ENCODE measurements at regions not wholly inside any gene's neighbourhood (a gene's known extent, or its start where the extent isn't known, plus 50 kb on each side); places are given as distances from the start of the nearest gene placed in this dataset.

GRCh38 chrX:7775987-7776386 is 67.0 kb upstream of the VCX start:
- DNase-seq (ENCODE audit: low read depth): no peak
- POLR2A ChIA-PET: no interaction called here
- CTCF ChIA-PET: no interaction called here
- TF ChIP-seq, protein P1, sequence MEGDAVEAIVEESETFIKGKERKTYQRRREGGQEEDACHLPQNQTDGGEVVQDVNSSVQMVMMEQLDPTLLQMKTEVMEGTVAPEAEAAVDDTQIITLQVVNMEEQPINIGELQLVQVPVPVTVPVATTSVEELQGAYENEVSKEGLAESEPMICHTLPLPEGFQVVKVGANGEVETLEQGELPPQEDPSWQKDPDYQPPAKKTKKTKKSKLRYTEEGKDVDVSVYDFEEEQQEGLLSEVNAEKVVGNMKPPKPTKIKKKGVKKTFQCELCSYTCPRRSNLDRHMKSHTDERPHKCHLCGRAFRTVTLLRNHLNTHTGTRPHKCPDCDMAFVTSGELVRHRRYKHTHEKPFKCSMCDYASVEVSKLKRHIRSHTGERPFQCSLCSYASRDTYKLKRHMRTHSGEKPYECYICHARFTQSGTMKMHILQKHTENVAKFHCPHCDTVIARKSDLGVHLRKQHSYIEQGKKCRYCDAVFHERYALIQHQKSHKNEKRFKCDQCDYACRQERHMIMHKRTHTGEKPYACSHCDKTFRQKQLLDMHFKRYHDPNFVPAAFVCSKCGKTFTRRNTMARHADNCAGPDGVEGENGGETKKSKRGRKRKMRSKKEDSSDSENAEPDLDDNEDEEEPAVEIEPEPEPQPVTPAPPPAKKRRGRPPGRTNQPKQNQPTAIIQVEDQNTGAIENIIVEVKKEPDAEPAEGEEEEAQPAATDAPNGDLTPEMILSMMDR (IDR thresholded peaks at IDR 0.05; ENCODE audit: insufficient read depth, low read depth, low read length): no peak
- H3K36me3 ChIP-seq (ENCODE audit: control insufficient read depth, insufficient read depth, low read length): no peaks in the 10 kb centered on the region
- no peaks in the 10 kb centered on the region for H3K27me3 ChIP-seq (ENCODE audit: control insufficient read depth, insufficient read depth, low read length)
- H3K4me3 ChIP-seq (ENCODE audit: low read depth, low read length): no peak overlapping the region

DNA sequence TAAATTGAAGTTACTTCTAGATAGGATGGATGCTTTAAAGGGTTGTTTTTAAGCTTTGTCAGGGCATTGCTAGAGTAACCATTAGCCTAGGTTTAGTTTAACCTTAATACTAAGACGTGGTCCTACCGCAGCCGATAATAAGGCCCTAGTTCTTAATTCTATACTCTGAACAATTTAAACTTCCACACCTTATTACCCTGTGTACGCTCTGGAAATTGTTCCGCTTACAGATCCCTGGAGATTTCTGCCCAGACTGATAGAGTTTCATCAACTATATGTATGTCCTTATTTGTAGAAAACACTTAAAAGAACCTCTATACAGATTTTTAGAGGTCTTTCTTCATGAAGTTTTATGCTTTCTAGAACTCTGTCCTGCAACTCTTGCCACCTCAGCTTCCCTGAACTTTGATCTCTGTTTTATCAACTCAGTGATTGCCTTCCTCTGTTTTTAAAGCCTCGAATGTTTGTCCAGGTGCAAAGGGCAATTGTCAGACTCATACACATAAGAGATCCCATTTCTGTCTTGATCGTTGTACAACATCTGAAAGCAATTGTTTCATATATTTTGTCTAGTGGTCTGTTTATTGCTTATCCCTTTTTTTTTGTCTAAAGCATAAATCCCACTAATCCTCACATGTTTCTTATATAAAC is 71.1 kb upstream of the VCX start:
- no peak overlapping the region for H3K4me3 ChIP-seq (ENCODE audit: low read depth, low read length)
- TF ChIP-seq, protein P1 (IDR thresholded peaks at IDR 0.05; ENCODE audit: insufficient read depth, low read depth, low read length): no peak
- ChIA-PET CTCF (no interaction called here), POLR2A (no interaction called here)
- DNase-seq (ENCODE audit: low read depth): no peak
- H3K36me3 ChIP-seq (ENCODE audit: control insufficient read depth, insufficient read depth, low read length): no peaks in the 10 kb centered on the region
- H3K27me3 ChIP-seq (ENCODE audit: control insufficient read depth, insufficient read depth, low read length): no peaks in the 10 kb centered on the region

GRCh38 chrX:7759830-7760229 is 83.1 kb upstream of the VCX start:
- CTCF ChIA-PET: no interaction called here

GRCh38 chrX:7746856-7747255 is 96.1 kb upstream of the VCX start:
- TF ChIP-seq, protein P1 (IDR thresholded peaks at IDR 0.05; ENCODE audit: insufficient read depth, low read depth, low read length): no peak

More at GRCh38 chrX:7759830-7760229, 83.1 kb upstream of the VCX start:
- DNase-seq (ENCODE audit: low read depth): no peak
- TF ChIP-seq, protein P1 (IDR thresholded peaks at IDR 0.05; ENCODE audit: insufficient read depth, low read depth, low read length): no peak
- POLR2A ChIA-PET: no interaction called here
- H3K27me3 ChIP-seq (ENCODE audit: control insufficient read depth, insufficient read depth, low read length): no peaks in the 10 kb centered on the region
- H3K4me3 ChIP-seq (ENCODE audit: low read depth, low read length): no peak overlapping the region
- no peaks in the 10 kb centered on the region for H3K36me3 ChIP-seq (ENCODE audit: control insufficient read depth, insufficient read depth, low read length)

GRCh38 chrX:7730071-7730470 is 112.9 kb upstream of the VCX start:
- TF ChIP-seq, protein P1 (IDR thresholded peaks at IDR 0.05; ENCODE audit: insufficient read depth, low read depth, low read length): no peak
- Histone ChIP-seq H3K27me3 (ENCODE audit: control insufficient read depth, insufficient read depth, low read length) (no peaks in the 10 kb centered on the region), H3K4me3 (ENCODE audit: low read depth, low read length) (no peak overlapping the region), H3K36me3 (ENCODE audit: control insufficient read depth, insufficient read depth, low read length) (no peaks in the 10 kb centered on the region)
- ChIA-PET POLR2A (no interaction called here), CTCF (interaction anchor here (0.5 kb wide), 1 partner anchor 1369 kb away, joined by 3 read pairs; no protein-coding TSS in a partner anchor)
- DNase-seq (ENCODE audit: low read depth): no peak

More at GRCh38 chrX:7746856-7747255, 96.1 kb upstream of the VCX start:
- no peaks in the 10 kb centered on the region for H3K36me3 ChIP-seq (ENCODE audit: control insufficient read depth, insufficient read depth, low read length)
- ChIA-PET CTCF (no interaction called here), POLR2A (interaction anchor here (0.7 kb wide), 1 partner anchor 480 kb away, joined by 3 read pairs; no protein-coding TSS in a partner anchor)
- H3K27me3 ChIP-seq (ENCODE audit: control insufficient read depth, insufficient read depth, low read length): no peaks in the 10 kb centered on the region
- H3K4me3 ChIP-seq (ENCODE audit: low read depth, low read length): no peak overlapping the region
- peak; percentile 53 for DNase-seq (ENCODE audit: low read depth)

Data from BJ (cell line).